Endothelial cell of umbilical vein (primary cell): ENCODE measurements at regions not wholly inside any gene's neighbourhood (a gene's known extent, or its start where the extent isn't known, plus 50 kb on each side); places are given as distances from the start of the nearest gene placed in this dataset.

Source experiments
- BruUV-seq: library from RNA; stranded (reverse); fragments of 400-500 nt; replicated peaks from 2 replicates; lab custom pipeline; 2021; lab: Mats Ljungman, UMichigan
- CTCF ChIA-PET: fragments of 300-600, 350-600 bp; sonication (Branson Sonifier 250); formaldehyde crosslinking; loops from one replicate; lab custom pipeline; 2021; ENCODE audit warnings: antibody characterized with exemption, inconsistent platforms; lab: Charles Lee
- POLR2A ChIA-PET: fragments of 300-600, 350-600 bp; sonication (Branson Sonifier 250); formaldehyde crosslinking; loops from one replicate; lab custom pipeline; 2021; ENCODE audit warnings: antibody characterized with exemption, inconsistent platforms; lab: Charles Lee
- DNase-seq: peaks from one replicate; pipeline ENCODE4 v3.0.0-alpha.2; 2011; ENCODE audit warnings: low read depth, low spot score
- FAIRE-seq: peaks from 2 replicates; lab custom pipeline; 2011; peaks lifted over from hg19 to GRCh38; lab: Jason Lieb, UNC
- H2AFZ ChIP-seq: 2 replicates; pipeline ENCODE4 v1.6.0; 2012; ENCODE audit warnings: low read depth, low read length, control low read depth, inconsistent platforms
- H3K27ac ChIP-seq: 2 replicates; pipeline ENCODE4 v1.5.1; 2011; ENCODE audit warnings: low read depth, mild to moderate bottlenecking, control low read depth, low read length, moderate library complexity; ENCODE audit not compliant: insufficient read depth
- H3K27me3 ChIP-seq, 2 experiments: 2 replicates each; pipeline versions ENCODE4 v1.6.0 to v1.6.1; 2011; ENCODE audit warnings: low read length in 2 of 2, mixed read lengths in 1 of 2; ENCODE audit not compliant: control insufficient read depth in 2 of 2, insufficient read depth in 2 of 2
- H3K36me3 ChIP-seq, 2 experiments: 2 replicates in 1 of 2; 3 replicates in 1 of 2; pipeline ENCODE4 v1.5.1; 2011; ENCODE audit warnings: low read length in 2 of 2, mild to moderate bottlenecking in 1 of 2, moderate library complexity in 1 of 2; ENCODE audit not compliant: control insufficient read depth in 2 of 2, insufficient read depth in 2 of 2; ENCODE audit errors: extremely low read depth in 1 of 2
- H3K4me1 ChIP-seq: 3 replicates; pipeline ENCODE4 v1.5.1; 2011; ENCODE audit warnings: mild to moderate bottlenecking, low read length; ENCODE audit not compliant: control insufficient read depth, insufficient read depth; ENCODE audit errors: extremely low read depth
- H3K4me2 ChIP-seq: 2 replicates; pipeline ENCODE4 v1.6.1; 2011; ENCODE audit warnings: low read length, control low read depth, mixed read lengths; ENCODE audit not compliant: insufficient read depth
- H3K4me3 ChIP-seq, 3 experiments: fragments of 200-600 bp in 1 of 3; sonication (generic), shearing (Covaris generic) in 1 of 3; replicated peaks in 1 of 3; 2 replicates each; pipeline ENCODE4 v1.5.1; 2011 to 2016; ENCODE audit warnings: control low read depth in 3 of 3, low read length in 3 of 3, mild to moderate bottlenecking in 2 of 3, inconsistent platforms in 1 of 3, low read depth in 1 of 3, moderate library complexity in 1 of 3; ENCODE audit not compliant: insufficient read depth in 1 of 3
- H3K79me2 ChIP-seq: 2 replicates; pipeline ENCODE4 v1.6.0; 2012; ENCODE audit warnings: low read length, inconsistent platforms; ENCODE audit not compliant: control insufficient read depth, insufficient read depth
- H3K9ac ChIP-seq: replicated peaks from 2 replicates; pipeline ENCODE3; 2011; ENCODE audit warnings: low read length, control low read depth; ENCODE audit not compliant: insufficient read depth; ENCODE audit errors: extremely low read depth
- H3K9me1 ChIP-seq: replicated peaks from 3 replicates; pipeline ENCODE4 v1.6.0; 2011; ENCODE audit warnings: mild to moderate bottlenecking, low read length; ENCODE audit not compliant: control insufficient read depth, insufficient read depth; ENCODE audit errors: extremely low read depth
- H3K9me3 ChIP-seq: replicated peaks from 2 replicates; pipeline ENCODE4 v1.5.1; 2012; ENCODE audit warnings: low read length, inconsistent platforms; ENCODE audit not compliant: control insufficient read depth, insufficient read depth
- H4K20me1 ChIP-seq: replicated peaks from 2 replicates; pipeline ENCODE3; 2011; ENCODE audit warnings: mild to moderate bottlenecking, low read length; ENCODE audit not compliant: control insufficient read depth, insufficient read depth; ENCODE audit errors: extremely low read depth
- EZH2 ChIP-seq: IDR thresholded peaks from 2 replicates; pipeline ENCODE4 v1.6.1; 2012; ENCODE audit warnings: borderline replicate concordance, low read depth, mild to moderate bottlenecking, moderate library complexity, low read length, inconsistent platforms; ENCODE audit not compliant: severe bottlenecking
- FOS ChIP-seq: IDR thresholded peaks from 2 replicates; pipeline ENCODE4 v1.6.1; 2011; ENCODE audit warnings: mild to moderate bottlenecking, low read length, moderate library complexity, borderline replicate concordance; ENCODE audit not compliant: insufficient read depth
- GATA2 ChIP-seq: IDR thresholded peaks from 2 replicates; pipeline ENCODE4 v1.7.0; 2011; ENCODE audit warnings: low read depth, mild to moderate bottlenecking, moderate library complexity, mixed read lengths, low read length; ENCODE audit not compliant: insufficient read length, insufficient read depth
- JUN ChIP-seq: IDR thresholded peaks from 2 replicates; pipeline ENCODE4 v1.6.1; 2011; ENCODE audit warnings: borderline replicate concordance, low read depth; ENCODE audit not compliant: insufficient read length, insufficient read depth
- MAX ChIP-seq: IDR thresholded peaks from 2 replicates; pipeline ENCODE4 v1.6.1; 2011; ENCODE audit not compliant: insufficient read depth, insufficient read length
- MYC ChIP-seq: IDR thresholded peaks from one replicate; pipeline ENCODE4 v1.6.1; 2011; ENCODE audit warnings: mild to moderate bottlenecking, low read depth, low read length
- POLR2A ChIP-seq: IDR thresholded peaks from 2 replicates; pipeline ENCODE4 v1.6.1; 2012; ENCODE audit warnings: low read depth, mild to moderate bottlenecking, control low read depth, low read length
- POLR2AphosphoS5 ChIP-seq: IDR thresholded peaks from 2 replicates; pipeline ENCODE4 v1.6.1; 2012; ENCODE audit warnings: low read depth, mild to moderate bottlenecking, control low read depth, low read length, moderate library complexity; ENCODE audit not compliant: insufficient read depth
- dilution Hi-C: fragments of 300-500 bp; cut with MboI; formaldehyde crosslinking; loops from one replicate; pipeline ENCODE4 v1.15.0; 2019; ENCODE audit warnings: low sequenced_read_pairs; ENCODE audit not compliant: extremely low pct_ligation_motif_present
- intact Hi-C: fragments of 100-400 bp; cut with micrococcal nuclease; formaldehyde crosslinking; loops from one replicate; pipeline ENCODE4 v1.10.0; 2022
- TF ChIP-seq, protein P1 (sequence below), 2 donors: IDR thresholded peaks; 1 replicate in 1 of 2; 2 replicates in 1 of 2; pipeline ENCODE4 v1.5.1; 2011; ENCODE audit warnings: low read length in 2 of 2, mild to moderate bottlenecking in 2 of 2, moderate library complexity in 2 of 2, control low read depth in 1 of 2, inconsistent platforms in 1 of 2, low read depth in 1 of 2; ENCODE audit not compliant: insufficient read depth in 1 of 2; ENCODE audit errors: extremely low read depth in 1 of 2

DNA sequence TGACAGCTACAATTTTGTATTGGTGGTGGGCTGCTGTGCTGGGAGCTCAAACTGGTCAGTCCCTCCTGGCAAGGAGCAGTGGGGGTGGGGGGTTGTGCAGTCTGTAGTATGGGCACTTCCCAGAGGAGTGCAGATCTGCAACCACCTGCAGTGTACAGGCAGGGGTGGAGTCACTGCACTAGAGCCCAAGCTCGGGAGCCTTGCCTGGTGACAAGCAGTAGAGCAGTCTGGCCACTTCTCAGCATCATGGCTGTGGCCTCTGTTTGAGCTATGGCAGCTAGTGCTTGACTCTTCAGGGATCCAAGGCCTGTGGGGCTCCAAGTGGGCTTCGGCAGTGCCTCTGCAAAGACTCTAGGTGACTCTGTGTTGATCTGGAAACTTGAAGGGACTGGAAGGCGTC, 585.1 kb upstream of the GRM3 start:
- dilution Hi-C loops = no loop called here
- Histone ChIP-seq H3K79me2 (no peaks in the 10 kb centered on the region), H3K9me1 (no peaks in the 10 kb centered on the region), H3K36me3 (no peaks in the 10 kb centered on the region), H3K9ac (no peak overlapping the region), H2AFZ (no peak overlapping the region), H3K27ac (no peak overlapping the region), H3K4me1 (no peaks in the 10 kb centered on the region), H3K4me3 (no peak overlapping the region), H4K20me1 (no peaks in the 10 kb centered on the region), H3K4me2 (no peak overlapping the region), H3K9me3 (peaks cover 2% of the 10 kb centered on the region), H3K27me3 (no peaks in the 10 kb centered on the region)
- DNase-seq (no peak), FAIRE-seq (no peak)
- POLR2A ChIA-PET = no interaction called here
- TF ChIP-seq MYC (no peak), GATA2 (no peak)
- intact Hi-C loops = no loop called here
- CTCF ChIA-PET = no interaction called here
- BruUV-seq = no TSS peak

DNA sequence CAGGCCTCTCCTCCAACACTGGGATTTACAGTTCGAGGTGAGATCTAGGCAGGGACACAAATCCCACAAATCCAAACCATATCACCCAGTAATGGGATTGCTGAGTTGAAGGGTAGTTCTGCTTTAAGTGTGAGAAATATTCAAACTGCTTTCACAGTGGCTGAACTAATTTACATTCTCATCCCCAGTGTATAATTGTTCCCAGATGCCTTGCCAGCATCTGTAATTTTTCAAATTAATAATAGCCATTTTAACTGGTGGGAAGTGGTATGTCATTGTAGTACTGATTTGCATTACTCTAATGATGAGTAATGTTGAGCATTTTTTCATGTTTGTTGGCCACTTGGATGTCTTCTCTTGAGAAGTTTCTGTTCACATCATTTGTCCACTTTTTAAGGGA, 592.8 kb upstream of the GRM3 start:
- no peaks in the 10 kb centered on the region for H3K9me3 ChIP-seq
- CTCF ChIA-PET = no interaction called here
- H2AFZ ChIP-seq = no peak overlapping the region
- intact Hi-C loops = no loop called here
- H3K4me2 ChIP-seq = no peak overlapping the region
- H3K27me3 ChIP-seq = no peaks in the 10 kb centered on the region
- no peaks in the 10 kb centered on the region for H3K4me1 ChIP-seq
- no TSS peak for BruUV-seq
- no peaks in the 10 kb centered on the region for H3K9me1 ChIP-seq
- dilution Hi-C loops = no loop called here
- H3K4me3 ChIP-seq = no peak overlapping the region
- no peaks in the 10 kb centered on the region for H3K79me2 ChIP-seq
- POLR2A ChIA-PET = no interaction called here
- TF ChIP-seq MAX = no peak
- TF ChIP-seq POLR2A = no peak
- TF ChIP-seq MYC = no peak
- TF ChIP-seq EZH2 = no peak
- TF ChIP-seq GATA2 = no peak
- TF ChIP-seq POLR2AphosphoS5 = no peak
- no peak for TF ChIP-seq JUN
- no peak for TF ChIP-seq FOS
- TF ChIP-seq, protein P1, sequence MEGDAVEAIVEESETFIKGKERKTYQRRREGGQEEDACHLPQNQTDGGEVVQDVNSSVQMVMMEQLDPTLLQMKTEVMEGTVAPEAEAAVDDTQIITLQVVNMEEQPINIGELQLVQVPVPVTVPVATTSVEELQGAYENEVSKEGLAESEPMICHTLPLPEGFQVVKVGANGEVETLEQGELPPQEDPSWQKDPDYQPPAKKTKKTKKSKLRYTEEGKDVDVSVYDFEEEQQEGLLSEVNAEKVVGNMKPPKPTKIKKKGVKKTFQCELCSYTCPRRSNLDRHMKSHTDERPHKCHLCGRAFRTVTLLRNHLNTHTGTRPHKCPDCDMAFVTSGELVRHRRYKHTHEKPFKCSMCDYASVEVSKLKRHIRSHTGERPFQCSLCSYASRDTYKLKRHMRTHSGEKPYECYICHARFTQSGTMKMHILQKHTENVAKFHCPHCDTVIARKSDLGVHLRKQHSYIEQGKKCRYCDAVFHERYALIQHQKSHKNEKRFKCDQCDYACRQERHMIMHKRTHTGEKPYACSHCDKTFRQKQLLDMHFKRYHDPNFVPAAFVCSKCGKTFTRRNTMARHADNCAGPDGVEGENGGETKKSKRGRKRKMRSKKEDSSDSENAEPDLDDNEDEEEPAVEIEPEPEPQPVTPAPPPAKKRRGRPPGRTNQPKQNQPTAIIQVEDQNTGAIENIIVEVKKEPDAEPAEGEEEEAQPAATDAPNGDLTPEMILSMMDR (IDR thresholded peaks at IDR 0.05; ENCODE audit: extremely low read depth in 1 of 2, insufficient read depth in 1 of 2, low read depth in 1 of 2, low read length in 2 of 2) = no peak
- H3K9ac ChIP-seq = no peak overlapping the region
- DNase-seq = no peak
- H4K20me1 ChIP-seq = no peaks in the 10 kb centered on the region
- H3K36me3 ChIP-seq = no peaks in the 10 kb centered on the region
- no peak for FAIRE-seq
- no peak overlapping the region for H3K27ac ChIP-seq
